COR-L47 (cell line): ENCODE measurements at regions not wholly inside any gene's neighbourhood (a gene's known extent, or its start where the extent isn't known, plus 50 kb on each side); places are given as distances from the start of the nearest gene placed in this dataset.
"Not testable (repeated sequence)": the region's sequence is repeated elsewhere in the genome, so short reads cannot be mapped to it uniquely, and the experiment has no call there.

ENCODE experiments used
- DNase-seq: peaks from one replicate; lab custom pipeline; 2025; lab: John Stamatoyannopoulos, UW

DNA sequence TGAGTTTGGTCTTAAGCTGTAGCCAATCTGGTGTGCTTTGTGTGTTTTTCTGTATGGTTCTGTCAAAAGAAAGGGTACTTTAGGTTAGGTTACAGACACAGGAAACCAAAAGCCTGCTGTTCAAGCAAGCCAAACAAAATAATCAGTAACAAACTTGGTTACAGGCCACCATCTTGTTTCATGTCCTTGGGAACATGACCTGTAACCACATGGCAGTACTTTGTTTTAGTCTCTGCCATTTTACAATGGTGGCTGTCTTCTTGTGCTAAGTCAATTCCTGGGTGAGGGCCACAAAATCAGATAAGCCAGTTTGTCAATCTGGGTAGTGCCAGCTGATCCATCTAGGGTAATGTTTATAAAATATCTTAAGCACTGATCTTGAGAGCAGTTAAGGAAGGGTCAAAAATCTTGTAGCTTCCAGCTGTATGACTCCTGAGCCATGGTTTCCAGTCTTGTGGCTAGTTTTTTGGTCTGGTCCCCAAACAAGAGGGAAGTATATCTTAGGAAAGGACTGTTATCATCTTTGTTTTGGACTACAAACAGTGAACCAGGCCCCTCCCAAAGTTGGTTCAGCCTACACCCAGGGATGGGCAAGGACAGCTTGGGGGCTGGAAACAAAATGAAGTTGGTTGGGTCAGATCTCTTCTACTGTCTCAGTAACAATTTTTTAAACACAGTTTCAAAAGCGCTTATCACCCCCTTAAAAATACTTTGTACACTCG is 90.0 kb downstream of the IGLL5 start:
- no peak for DNase-seq

DNA sequence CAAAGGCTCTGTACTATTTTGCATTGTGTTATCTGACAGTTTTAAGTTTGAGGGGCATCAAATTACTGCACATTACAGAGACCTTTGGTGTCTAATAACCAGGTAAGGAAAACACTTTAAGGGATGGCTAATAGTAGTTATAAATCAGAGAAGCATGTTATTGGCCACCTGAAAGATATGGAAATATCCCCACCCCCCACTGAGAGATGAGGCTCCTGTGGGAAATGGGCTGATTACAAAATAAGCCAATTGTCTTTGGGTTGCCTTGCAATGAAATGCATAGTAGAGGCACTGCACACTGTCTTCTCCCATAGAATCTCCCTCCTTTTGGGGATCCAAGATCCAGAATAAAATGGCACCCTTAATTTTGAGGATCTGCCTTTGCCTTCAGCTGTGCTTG is 91.0 kb downstream of the IGLL5 start:
- no peak for DNase-seq

GRCh38 chr22:22979121-22979724 is 91.1 kb upstream of the GNAZ start:
- DNase-seq = no peak

GRCh38 chr22:22979954-22980353 is 90.4 kb upstream of the GNAZ start:
- DNase-seq = no peak

- no peak for DNase-seq
Observed at GRCh38 chr22:22981670-22982571, 88.4 kb upstream of the GNAZ start.

- DNase-seq = no peak
Observed at GRCh38 chr22:22982616-22983015, 87.7 kb upstream of the GNAZ start.

DNA sequence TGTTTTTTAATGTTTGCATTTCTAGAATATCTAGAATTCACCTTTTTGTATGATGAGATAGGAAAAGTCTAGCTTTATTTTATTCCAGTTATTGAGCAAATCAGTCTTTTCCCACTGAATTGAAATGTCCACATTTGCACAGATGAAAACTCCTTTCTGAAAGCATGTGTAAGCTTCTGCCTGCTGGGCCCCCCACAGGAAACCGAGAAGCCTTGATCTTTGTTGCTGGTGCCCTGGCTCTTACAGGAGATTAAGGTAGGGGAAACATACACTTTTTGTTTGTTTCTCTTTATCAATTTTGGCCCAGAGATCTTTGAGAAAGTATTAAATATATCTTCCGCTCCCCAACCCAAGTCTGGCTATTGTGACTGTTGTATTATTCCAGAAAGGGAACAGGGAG is 87.2 kb upstream of the GNAZ start:
- DNase-seq = no peak

DNA sequence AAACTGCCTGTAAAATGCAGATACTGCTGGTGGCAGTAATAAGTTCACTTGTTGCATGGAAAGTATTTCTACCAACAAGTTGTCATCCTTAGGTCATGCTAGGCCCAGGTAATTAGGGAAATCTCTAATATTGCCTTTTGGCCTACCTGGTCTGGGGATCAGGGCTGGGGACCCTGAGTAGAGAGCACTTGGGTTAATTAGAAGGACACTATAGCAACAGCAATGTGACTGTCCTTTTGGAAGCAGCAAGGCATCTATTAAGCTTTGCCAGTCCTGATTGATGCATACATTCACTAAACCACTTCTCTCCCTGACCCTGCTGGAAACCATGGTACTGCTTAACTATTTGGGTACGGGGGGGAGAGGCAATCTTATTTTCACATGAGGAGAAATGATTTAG is 86.5 kb upstream of the GNAZ start:
- DNase-seq = no peak

DNA sequence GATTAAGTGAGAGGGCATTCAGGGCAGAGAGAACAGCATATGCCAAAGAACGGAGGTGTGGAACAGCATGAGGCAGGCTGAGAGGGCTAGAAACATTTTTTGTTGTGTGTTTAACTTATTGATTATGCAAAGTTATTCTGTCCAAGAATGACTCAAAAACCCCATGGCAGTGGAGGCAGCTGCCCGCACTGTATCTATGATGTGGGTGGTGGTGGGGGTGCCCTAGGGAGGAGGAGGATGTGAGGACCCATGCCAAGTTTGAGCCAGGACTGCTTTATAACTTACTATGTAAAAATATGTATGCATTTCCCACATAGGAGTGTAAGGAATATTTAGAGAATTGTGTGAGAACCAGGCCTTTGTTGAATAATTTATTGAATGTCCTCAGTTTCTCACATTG is 85.4 kb upstream of the GNAZ start:
- no peak for DNase-seq

DNA sequence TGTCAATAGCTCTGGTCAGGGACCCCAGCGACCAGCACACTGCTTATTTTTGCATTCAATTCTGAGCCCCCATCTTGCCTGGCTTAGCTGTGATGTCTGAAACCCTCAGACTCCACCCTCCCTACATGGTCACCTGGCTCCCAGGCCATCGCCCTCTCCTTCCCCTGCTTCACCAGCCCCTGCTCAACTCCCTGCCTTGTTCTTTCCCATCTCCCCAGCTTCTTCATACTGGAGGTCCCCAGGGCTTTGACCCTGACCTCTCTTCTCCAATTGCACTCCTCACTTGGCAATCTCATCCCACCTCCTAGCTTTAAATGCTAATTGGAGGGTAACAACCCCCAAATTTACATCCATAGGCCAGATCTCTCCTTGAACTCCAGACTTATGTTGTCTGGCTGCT is 84.3 kb upstream of the GNAZ start:
- no peak for DNase-seq

- DNase-seq = no peak
Observed at GRCh38 chr22:22986640-22987039, 83.7 kb upstream of the GNAZ start.

- DNase-seq = no peak
Observed at GRCh38 chr22:22988150-22988549, 82.2 kb upstream of the GNAZ start.

DNA sequence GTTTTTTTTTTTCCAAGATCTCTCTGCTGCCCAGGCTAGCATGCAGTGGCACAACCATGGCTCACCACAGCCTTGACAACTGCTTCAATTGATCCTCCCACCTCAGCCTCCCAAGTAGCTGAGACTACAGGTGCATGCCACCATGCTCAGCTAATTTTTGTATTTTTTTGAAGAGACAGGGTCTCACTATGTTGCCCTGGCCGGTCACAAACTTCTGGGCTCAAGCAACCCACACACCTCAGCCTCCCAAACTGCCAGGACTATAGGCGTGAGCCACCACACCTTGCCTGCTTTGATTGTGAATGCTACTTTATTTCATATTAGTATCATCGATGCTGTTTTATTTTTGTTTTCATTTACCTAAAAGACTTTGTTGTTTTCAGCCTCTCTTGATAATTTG is 81.5 kb upstream of the GNAZ start:
- no peak for DNase-seq

DNA sequence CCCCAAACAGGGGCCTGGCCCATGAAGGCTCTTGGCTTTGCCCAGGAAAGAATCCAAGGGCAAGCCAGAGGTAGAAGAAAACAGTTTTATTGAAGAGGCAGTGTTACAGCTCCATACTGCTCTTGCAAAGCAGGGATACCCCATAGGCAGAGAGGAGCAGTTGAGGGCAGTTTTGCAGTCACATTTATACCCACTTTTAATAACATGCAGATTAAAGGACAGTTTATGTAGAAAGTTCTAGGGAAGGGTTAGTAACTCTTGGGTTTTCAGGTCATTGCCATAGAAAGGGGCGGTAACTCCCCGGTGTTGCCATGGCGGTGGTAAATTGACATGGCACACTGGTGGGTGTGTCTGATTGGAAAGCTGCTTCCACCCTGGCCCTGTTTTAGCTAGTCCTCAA is 80.5 kb upstream of the GNAZ start:
- no peak for DNase-seq

DNA sequence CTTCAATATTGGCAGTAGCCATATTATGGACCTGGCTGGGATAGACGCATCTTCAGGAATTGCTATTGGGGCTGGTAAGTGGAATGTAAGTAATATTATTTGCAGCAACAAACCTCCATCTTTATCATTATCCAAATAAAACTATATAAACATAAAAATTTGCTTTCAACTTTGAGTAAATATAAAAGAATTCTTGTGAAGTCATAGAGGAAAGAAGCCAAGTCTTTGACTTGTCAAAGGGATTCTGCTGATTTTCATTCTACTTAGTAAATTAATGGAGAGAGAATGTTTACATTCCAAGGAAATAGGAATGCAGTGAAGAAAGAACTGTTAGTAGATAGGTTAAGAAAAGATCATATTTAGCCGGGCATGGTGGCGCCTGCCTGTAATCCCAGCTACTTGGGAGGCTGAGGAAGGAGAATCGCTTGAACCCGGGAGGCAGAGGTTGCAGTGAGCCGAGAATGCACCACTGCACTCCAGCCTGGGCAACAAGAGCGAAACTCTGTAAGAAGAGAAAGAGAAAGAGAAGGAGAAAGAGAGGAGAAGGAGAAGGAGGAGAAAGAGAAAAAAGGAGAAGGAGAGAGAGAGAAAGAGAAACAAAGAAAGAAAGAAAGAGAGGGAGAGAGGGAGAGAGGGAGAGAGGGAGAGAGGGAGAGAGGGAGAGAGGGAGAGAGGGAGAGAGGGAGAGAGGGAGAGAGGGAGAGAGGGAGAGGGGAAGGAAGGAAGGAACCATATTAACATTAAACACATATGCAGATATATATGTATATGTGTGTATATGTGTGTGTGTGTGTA is 79.4 kb upstream of the GNAZ start:
- not testable (repeated sequence) for DNase-seq

DNA sequence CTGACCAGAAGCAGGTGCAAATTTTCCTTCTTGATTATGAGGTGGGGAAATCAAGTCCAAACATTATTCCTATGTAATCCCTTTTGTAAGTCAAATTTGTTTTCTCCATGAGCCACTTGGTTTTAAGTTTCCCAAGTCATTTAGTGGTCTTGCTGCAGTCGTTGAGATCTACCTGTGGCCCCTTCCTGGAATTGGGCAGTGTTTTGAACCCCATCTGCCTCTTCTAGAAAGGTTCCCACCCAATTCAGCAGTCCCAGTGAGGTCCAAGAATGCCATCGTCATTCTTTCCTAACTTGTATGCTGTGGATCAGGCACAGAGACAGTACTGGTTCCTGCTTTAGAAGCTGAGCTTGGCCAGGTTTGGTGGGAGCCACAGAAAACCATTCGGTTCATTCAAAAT is 77.8 kb upstream of the GNAZ start:
- no peak for DNase-seq

GRCh38 chr22:22993184-22993583 is 77.1 kb upstream of the GNAZ start:
- no peak for DNase-seq

GRCh38 chr22:22995166-22995565 is 75.2 kb upstream of the GNAZ start:
- peak; percentile 53 for DNase-seq

DNA sequence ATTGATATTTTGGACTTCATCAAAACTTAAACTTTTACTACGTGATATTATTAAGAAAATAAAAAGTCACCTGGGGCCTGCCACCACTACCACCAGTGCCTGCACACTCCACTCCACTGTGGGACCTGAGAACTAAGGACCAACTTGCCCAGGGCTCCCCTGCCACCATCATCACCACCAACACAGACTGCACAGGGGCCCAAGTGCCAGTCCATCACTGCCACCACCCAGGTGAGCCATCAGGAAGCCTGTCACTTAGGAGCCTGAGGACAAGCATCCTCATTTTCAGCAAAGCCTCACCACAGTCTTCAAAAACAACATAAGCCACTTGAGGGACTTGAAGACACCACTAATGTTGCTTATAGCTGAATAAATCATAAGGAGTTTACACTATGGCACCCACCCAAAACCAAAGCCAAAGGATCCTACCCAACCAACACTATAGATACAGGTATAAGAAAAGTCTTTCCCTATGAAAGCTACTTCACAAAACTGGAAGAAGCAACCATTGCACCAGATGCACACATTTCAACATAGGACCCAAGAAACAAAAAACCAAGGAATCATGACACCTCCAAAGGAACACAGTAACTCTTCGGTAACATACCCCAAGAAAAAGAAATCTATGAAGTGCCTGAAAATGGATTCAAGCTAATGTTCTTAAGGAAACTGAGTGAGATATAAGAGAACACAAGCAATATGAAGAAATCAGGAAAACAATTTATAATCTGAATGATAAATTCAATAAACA is 73.6 kb upstream of the GNAZ start:
- DNase-seq = no peak

GRCh38 chr22:22997262-22997898 is 72.9 kb upstream of the GNAZ start:
- DNase-seq = no peak

DNA sequence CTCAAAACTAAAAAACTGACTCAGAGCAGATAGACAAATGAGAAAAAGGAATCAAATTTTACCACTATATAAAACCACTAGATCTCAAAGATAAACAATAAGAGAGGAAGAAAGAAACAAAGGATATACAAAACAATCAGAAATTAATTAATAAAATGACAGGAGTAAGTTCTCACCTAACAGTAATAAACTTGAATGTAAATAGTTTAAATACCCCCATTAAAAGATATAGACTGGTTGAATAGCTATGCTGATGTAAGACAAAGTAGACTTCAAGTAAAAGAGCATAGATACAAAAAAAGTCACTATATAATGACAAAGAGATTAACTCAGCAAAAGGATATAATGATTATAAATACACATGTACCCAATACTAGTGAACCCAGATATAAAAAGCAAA is 72.3 kb upstream of the GNAZ start:
- DNase-seq = no peak
